PC-3 (cell line): ENCODE measurements at regions not wholly inside any gene's neighbourhood (a gene's known extent, or its start where the extent isn't known, plus 50 kb on each side); places are given as distances from the start of the nearest gene placed in this dataset.

Source experiments
- ATAC-seq: fragments of 200-7000 bp; cut with Tn5 transposase; 2 replicates; pipeline ENCODE4 v1.9.1; 2020; ENCODE audit warnings: mild to moderate bottlenecking, moderate library complexity
- BruUV-seq: library from RNA; stranded (reverse); fragments of 400-500 nt; replicated peaks from 2 replicates; lab custom pipeline; 2021; lab: Mats Ljungman, UMichigan
- CTCF ChIA-PET: fragments of 300-600 bp; sonication (Branson Sonifier 250); formaldehyde crosslinking; loops from one replicate; lab custom pipeline; 2022; ENCODE audit warnings: antibody characterized with exemption; lab: Charles Lee
- POLR2A ChIA-PET: fragments of 300-600 bp; sonication (Branson Sonifier 250); formaldehyde crosslinking; loops from one replicate; lab custom pipeline; 2022; ENCODE audit warnings: antibody characterized with exemption; ENCODE audit not compliant: unreplicated experiment; lab: Charles Lee
- DNase-seq: peaks from one replicate; pipeline ENCODE4 v3.0.0-alpha.2; 2015
- H2AFZ ChIP-seq: fragments of 300-600 bp; sonication (generic); 2 replicates; pipeline ENCODE4 v1.6.0; 2016; ENCODE audit warnings: antibody characterized with exemption, low read length
- H3F3A ChIP-seq: fragments of 300-600 bp; sonication (generic); one replicate; pipeline ENCODE4 v1.6.0; 2017; ENCODE audit warnings: antibody characterized with exemption, low read length, control low read depth, mild to moderate bottlenecking; ENCODE audit not compliant: unreplicated experiment
- H3K27ac ChIP-seq: fragments of 300-600 bp; sonication (generic); 2 replicates; pipeline ENCODE4 v1.5.1; 2016; ENCODE audit warnings: mild to moderate bottlenecking, low read length
- H3K27me3 ChIP-seq: fragments of 300-600 bp; sonication (generic); 2 replicates; pipeline ENCODE4 v1.6.1; 2016; ENCODE audit warnings: low read length, mixed read lengths
- H3K36me3 ChIP-seq: fragments of 300-600 bp; sonication (generic); 2 replicates; pipeline ENCODE4 v1.6.1; 2016; ENCODE audit warnings: low read depth, mixed run types, low read length, mixed read lengths
- H3K4me1 ChIP-seq: fragments of 300-600 bp; sonication (generic); 2 replicates; pipeline ENCODE4 v1.5.1; 2016; ENCODE audit warnings: low read length; ENCODE audit not compliant: insufficient read depth
- H3K4me2 ChIP-seq: fragments of 300-600 bp; sonication (generic); 2 replicates; pipeline ENCODE4 v1.6.0; 2016; ENCODE audit warnings: low read length
- H3K4me3 ChIP-seq: fragments of 300-600 bp; sonication (generic); 2 replicates; pipeline ENCODE4 v1.5.1; 2016; ENCODE audit warnings: mild to moderate bottlenecking, low read length, mixed read lengths
- H3K79me2 ChIP-seq: fragments of 300-600 bp; sonication (generic); 2 replicates; pipeline ENCODE4 v1.6.1; 2017; ENCODE audit warnings: low read length, mixed read lengths
- H3K9ac ChIP-seq: fragments of 300-600 bp; sonication (generic); 2 replicates; pipeline ENCODE4 v1.6.0; 2016; ENCODE audit warnings: mild to moderate bottlenecking, low read length
- H3K9me2 ChIP-seq: fragments of 300-600 bp; sonication (generic); replicated peaks from 2 replicates; pipeline ENCODE4 v1.6.1; 2016; ENCODE audit warnings: mixed run types, low read length, mixed read lengths
- H3K9me3 ChIP-seq: fragments of 300-600 bp; sonication (generic); 2 replicates; pipeline ENCODE4 v1.6.1; 2016; ENCODE audit warnings: low read length, mixed read lengths
- H4K20me1 ChIP-seq: fragments of 300-600 bp; sonication (generic); 2 replicates; pipeline ENCODE4 v1.6.1; 2016; ENCODE audit warnings: low read length, mixed read lengths
- CTCF ChIP-seq: fragments of 300-600 bp; sonication (generic); conservative IDR thresholded peaks from 2 replicates; pipeline ENCODE4 v1.5.1; 2017; ENCODE audit warnings: antibody characterized with exemption, low read depth, mild to moderate bottlenecking, low read length
- EZH2 ChIP-seq: fragments of 300-600 bp; sonication (generic); IDR thresholded peaks from one replicate; pipeline ENCODE4 v1.6.1; 2017; ENCODE audit warnings: antibody characterized with exemption, mild to moderate bottlenecking, low read length; ENCODE audit not compliant: unreplicated experiment
- EZH2phosphoT487 ChIP-seq: fragments of 300-600 bp; sonication (generic); IDR thresholded peaks from 2 replicates; pipeline ENCODE4 v1.6.1; 2018; ENCODE audit warnings: mild to moderate bottlenecking, antibody characterized with exemption, low read length, borderline replicate concordance
- intact Hi-C: fragments of 100-400 bp; cut with micrococcal nuclease; formaldehyde crosslinking; loops from 2 replicates; pipeline ENCODE4 v1.9.0; 2023

DNA sequence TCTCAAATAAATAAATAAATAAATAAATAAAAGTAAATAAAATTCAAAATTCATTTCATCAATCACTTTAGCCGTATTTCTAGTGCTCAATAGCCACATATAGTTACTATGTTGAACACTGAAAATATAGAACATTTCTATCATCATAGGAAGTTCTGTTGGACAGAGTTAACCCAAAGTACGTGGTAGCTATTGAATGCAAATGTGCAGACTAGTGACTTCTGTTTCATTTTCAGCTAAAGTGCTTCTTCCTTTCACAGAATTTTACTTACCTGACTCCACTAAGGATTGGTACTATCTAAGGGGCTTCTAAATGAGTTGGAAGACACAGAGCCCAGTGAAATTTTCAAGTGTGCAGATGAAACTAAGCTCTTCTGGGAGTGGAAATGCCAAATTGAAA, 1208.3 kb downstream of the MAT2B start:
- BruUV-seq = no TSS peak
- ChIA-PET POLR2A (no interaction called here), CTCF (no interaction called here)
- H3K36me3 ChIP-seq = no peaks in the 10 kb centered on the region
- H3K9me3 ChIP-seq = no peaks in the 10 kb centered on the region
- intact Hi-C loops = no loop called here
- H3K4me2 ChIP-seq = no peak overlapping the region
- TF ChIP-seq EZH2 (no peak), CTCF (no peak), EZH2phosphoT487 (no peak)
- no peaks in the 10 kb centered on the region for H4K20me1 ChIP-seq
- ATAC-seq = no peak
- H3F3A ChIP-seq = no peaks in the 10 kb centered on the region
- no peak overlapping the region for H2AFZ ChIP-seq
- H3K9ac ChIP-seq = no peak overlapping the region
- H3K9me2 ChIP-seq = no peaks in the 10 kb centered on the region
- H3K4me3 ChIP-seq = no peak overlapping the region
- no peak for DNase-seq
- no peaks in the 10 kb centered on the region for H3K27me3 ChIP-seq
- H3K4me1 ChIP-seq = no peaks in the 10 kb centered on the region
- no peak overlapping the region for H3K27ac ChIP-seq
- H3K79me2 ChIP-seq = no peaks in the 10 kb centered on the region

DNA sequence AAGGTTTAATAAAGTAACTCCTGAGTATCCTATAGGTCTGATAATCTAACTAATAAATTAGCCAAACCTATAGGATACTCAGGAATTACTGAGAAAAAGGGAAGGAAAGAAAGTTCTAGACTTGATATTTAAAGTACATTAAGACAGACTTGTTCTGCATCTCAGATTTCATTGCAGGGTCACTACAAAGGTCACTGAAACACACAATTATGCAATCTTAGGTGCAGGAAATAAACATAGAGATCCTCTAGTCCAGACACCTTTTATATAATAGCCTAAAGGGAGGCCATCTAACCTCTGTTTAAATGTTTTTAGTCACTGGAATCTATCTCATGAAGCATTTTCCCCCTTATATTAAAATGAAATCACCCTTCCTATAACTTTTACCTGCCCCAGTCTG, 1215.7 kb downstream of the MAT2B start:
- no TSS peak for BruUV-seq
- ATAC-seq (no peak), DNase-seq (no peak)
- Histone ChIP-seq H3K4me3 (no peak overlapping the region), H3K9me3 (no peaks in the 10 kb centered on the region), H3F3A (no peaks in the 10 kb centered on the region), H3K9ac (no peak overlapping the region), H3K27ac (no peak overlapping the region), H3K9me2 (no peaks in the 10 kb centered on the region), H2AFZ (no peak overlapping the region), H3K27me3 (no peaks in the 10 kb centered on the region), H3K4me2 (no peak overlapping the region), H3K79me2 (no peaks in the 10 kb centered on the region), H3K36me3 (no peaks in the 10 kb centered on the region), H4K20me1 (no peaks in the 10 kb centered on the region), H3K4me1 (no peaks in the 10 kb centered on the region)
- ChIA-PET CTCF (no interaction called here), POLR2A (no interaction called here)
- intact Hi-C loops = no loop called here
- TF ChIP-seq CTCF (no peak), EZH2 (no peak), EZH2phosphoT487 (no peak)

DNA sequence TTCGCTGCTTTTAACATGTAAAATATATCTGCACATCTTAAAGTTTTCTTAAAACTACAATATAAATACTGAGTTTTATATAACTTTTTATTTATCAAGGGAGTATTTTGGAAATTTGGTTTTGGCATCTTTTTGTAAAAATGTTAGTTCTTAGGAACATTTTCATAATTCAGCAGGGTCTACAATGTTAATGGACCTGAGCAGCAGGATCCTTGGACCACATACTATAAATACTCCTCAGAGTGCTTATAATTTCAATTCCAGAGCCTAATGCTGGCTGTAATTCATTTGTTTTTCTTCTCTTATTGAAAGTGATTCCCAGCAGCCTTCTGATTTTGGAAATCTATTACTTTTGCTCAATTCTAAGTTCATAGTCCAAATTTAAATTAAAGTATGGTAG, 1216.2 kb downstream of the MAT2B start:
- no peak overlapping the region for H3K9ac ChIP-seq
- H3K4me1 ChIP-seq = no peaks in the 10 kb centered on the region
- no peak overlapping the region for H3K27ac ChIP-seq
- intact Hi-C loops = no loop called here
- TF ChIP-seq EZH2phosphoT487 (no peak), CTCF (no peak), EZH2 (no peak)
- no peaks in the 10 kb centered on the region for H3K9me3 ChIP-seq
- ChIA-PET CTCF (no interaction called here), POLR2A (no interaction called here)
- H3K4me3 ChIP-seq = no peak overlapping the region
- no peak for DNase-seq
- H3K27me3 ChIP-seq = no peaks in the 10 kb centered on the region
- no peaks in the 10 kb centered on the region for H4K20me1 ChIP-seq
- ATAC-seq = no peak
- H3F3A ChIP-seq = no peaks in the 10 kb centered on the region
- H2AFZ ChIP-seq = no peak overlapping the region
- no peaks in the 10 kb centered on the region for H3K36me3 ChIP-seq
- no peaks in the 10 kb centered on the region for H3K79me2 ChIP-seq
- no TSS peak for BruUV-seq
- H3K9me2 ChIP-seq = no peaks in the 10 kb centered on the region
- H3K4me2 ChIP-seq = no peak overlapping the region
